ENCODE measurements at regions not wholly inside any gene's neighbourhood (a gene's known extent, or its start where the extent isn't known, plus 50 kb on each side); places are given as distances from the start of the nearest gene placed in this dataset.

- Histone ChIP-seq H2AFZ (ENCODE audit: low read depth, low read length) (no peak overlapping the region), H3K27ac (ENCODE audit: low read length) (no peak overlapping the region), H4K20me1 (ENCODE audit: insufficient read depth) (no peaks in the 10 kb centered on the region), H3K9me2 (ENCODE audit: insufficient read depth, low read length) (no peaks in the 10 kb centered on the region), H3K9me3 (ENCODE audit: low read length) (no peaks in the 10 kb centered on the region), H3K79me2 (replicated peaks; ENCODE audit: insufficient read depth, low read length) (no peaks in the 10 kb centered on the region), H3F3A (ENCODE audit: insufficient read depth, low read length, poor library complexity, severe bottlenecking) (no peaks in the 10 kb centered on the region), H3K27me3 (ENCODE audit: insufficient read depth, low read depth, low read length) (no peaks in the 10 kb centered on the region), H3K36me3 (ENCODE audit: insufficient read depth, low read length) (no peaks in the 10 kb centered on the region), H3K9ac (ENCODE audit: low read length) (no peak overlapping the region), H3K4me2 (ENCODE audit: low read length) (no peak overlapping the region), H3K4me3 (ENCODE audit: low read length) (no peak overlapping the region)
- TF ChIP-seq RAD21 (conservative IDR thresholded peaks at IDR 0.05) (no peak), SMC3 (conservative IDR thresholded peaks at IDR 0.05; ENCODE audit: poor library complexity) (no peak), EZH2 (IDR thresholded peaks at IDR 0.05; ENCODE audit: borderline replicate concordance, insufficient read depth, low read length, poor library complexity, severe bottlenecking) (no peak), TAF1 (IDR thresholded peaks at IDR 0.05; ENCODE audit: low read depth) (no peak), MXI1 (conservative IDR thresholded peaks at IDR 0.05; ENCODE audit: poor library complexity, severe bottlenecking) (no peak), POLR2AphosphoS5 (IDR thresholded peaks at IDR 0.05) (no peak), REST (IDR thresholded peaks at IDR 0.05; ENCODE audit: borderline replicate concordance) (no peak), CTCF (IDR thresholded peaks at IDR 0.05; ENCODE audit: poor library complexity, severe bottlenecking) (no peak), EP300 (conservative IDR thresholded peaks at IDR 0.05; ENCODE audit: poor library complexity, severe bottlenecking) (no peak)
These were observed 805.8 kb downstream of the PLOD2 start for GRCh38 chr3:145355206-145355605.

- Histone ChIP-seq H3K4me2 (ENCODE audit: low read length) (no peak overlapping the region), H3K9ac (ENCODE audit: low read length) (no peak overlapping the region), H3K9me3 (ENCODE audit: low read length) (no peaks in the 10 kb centered on the region), H3K27ac (ENCODE audit: low read length) (no peak overlapping the region), H3K9me2 (ENCODE audit: insufficient read depth, low read length) (no peaks in the 10 kb centered on the region), H3F3A (ENCODE audit: insufficient read depth, low read length, poor library complexity, severe bottlenecking) (no peaks in the 10 kb centered on the region), H3K27me3 (ENCODE audit: insufficient read depth, low read depth, low read length) (no peaks in the 10 kb centered on the region), H3K4me3 (ENCODE audit: low read length) (no peak overlapping the region), H4K20me1 (ENCODE audit: insufficient read depth) (no peaks in the 10 kb centered on the region), H3K79me2 (replicated peaks; ENCODE audit: insufficient read depth, low read length) (no peaks in the 10 kb centered on the region), H2AFZ (ENCODE audit: low read depth, low read length) (no peak overlapping the region), H3K36me3 (ENCODE audit: insufficient read depth, low read length) (no peaks in the 10 kb centered on the region)
- TF ChIP-seq POLR2AphosphoS5 (IDR thresholded peaks at IDR 0.05) (no peak), SMC3 (conservative IDR thresholded peaks at IDR 0.05; ENCODE audit: poor library complexity) (no peak), MXI1 (conservative IDR thresholded peaks at IDR 0.05; ENCODE audit: poor library complexity, severe bottlenecking) (no peak), CTCF (IDR thresholded peaks at IDR 0.05; ENCODE audit: poor library complexity, severe bottlenecking) (no peak), RAD21 (conservative IDR thresholded peaks at IDR 0.05) (no peak)
These were observed 803.5 kb downstream of the PLOD2 start for GRCh38 chr3:145357453-145357852.
